Left lung (tissue), 4 donors: ENCODE measurements at regions not wholly inside any gene's neighbourhood (a gene's known extent, or its start where the extent isn't known, plus 50 kb on each side); places are given as distances from the start of the nearest gene placed in this dataset.

Source experiments
- ATAC-seq: fragments of 200-7000 bp; cut with Tn5 transposase; one replicate; pipeline ENCODE4 v1.9.1; 2020; ENCODE audit warnings: moderate library complexity
- DNase-seq, 4 donors: peaks; one replicate each; pipeline ENCODE4 v3.0.0-alpha.2; 2013 to 2020
- H3K27ac ChIP-seq, 2 donors: fragments of 200-600 bp; sonication (generic) in 1 of 2; one replicate each; pipeline versions ENCODE4 v1.5.0 to v1.8.0; 2020 to 2021
- H3K27me3 ChIP-seq, 2 donors: fragments of 200-600 bp; sonication (generic) in 1 of 2; one replicate each; pipeline versions ENCODE4 v1.5.0 to v1.8.0; 2020 to 2021
- H3K36me3 ChIP-seq, 2 donors: fragments of 200-600 bp; sonication (generic) in 1 of 2; one replicate each; pipeline versions ENCODE4 v1.5.0 to v1.8.0; 2020 to 2021
- H3K4me1 ChIP-seq, 2 donors: fragments of 200-600 bp; one replicate each; pipeline ENCODE4 v1.8.0; 2021
- H3K4me3 ChIP-seq, 2 donors: fragments of 200-600 bp; sonication (generic) in 1 of 2; one replicate each; pipeline versions ENCODE4 v1.5.0 to v1.8.0; 2020 to 2021; ENCODE audit warnings: mild to moderate bottlenecking in 1 of 2
- H3K9me3 ChIP-seq, 2 donors: fragments of 200-600 bp; sonication (generic) in 1 of 2; one replicate each; pipeline versions ENCODE4 v1.5.0 to v1.8.0; 2020 to 2021
- intact Hi-C, 2 donors: fragments of 100-400 bp; cut with DNase I; formaldehyde crosslinking; loops; one replicate each; pipeline versions ENCODE4 v1.11.2 to v1.14.2; 2022
- TF ChIP-seq, protein P1 (sequence below), 2 donors: fragments of 200-600 bp; sonication (generic) in 1 of 2; IDR thresholded peaks; one replicate each; pipeline versions ENCODE4 v1.5.0 to v1.8.0; 2021; ENCODE audit warnings: antibody characterized with exemption in 2 of 2
- donor health status: DM: no; HTN: yes; CAD: no.
- donor health status: DM: no; HTN: no; CAD: no.

DNA sequence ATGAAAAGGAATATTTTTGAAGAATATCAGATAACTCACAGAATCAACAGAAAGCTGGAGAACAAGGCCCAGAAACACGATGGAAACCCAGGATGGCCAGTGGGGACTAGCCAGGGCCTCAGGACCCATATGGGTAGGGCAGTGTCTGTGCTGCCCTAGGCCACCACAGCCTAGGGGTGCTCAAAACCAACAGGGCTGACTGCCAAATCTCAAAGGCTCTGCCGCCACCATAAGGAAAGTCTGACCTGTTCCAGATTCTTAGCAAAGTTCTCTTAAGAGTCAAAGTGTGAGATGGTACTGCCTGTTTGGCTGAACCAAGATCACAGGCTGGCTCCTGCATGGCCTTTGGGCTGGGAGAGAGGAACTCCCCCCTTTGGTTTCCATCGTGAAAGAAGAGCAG, 164.7 kb upstream of the CTTNBP2NL start:
- intact Hi-C loops, result no loop called here
- DNase-seq (no peak), ATAC-seq (no peak)
- H3K36me3 ChIP-seq, result no peaks in the 10 kb centered on the region
- H3K4me1 ChIP-seq, result no peaks in the 10 kb centered on the region
- no peak overlapping the region for H3K27ac ChIP-seq
- H3K4me3 ChIP-seq, result no peak overlapping the region
- TF ChIP-seq, protein P1, sequence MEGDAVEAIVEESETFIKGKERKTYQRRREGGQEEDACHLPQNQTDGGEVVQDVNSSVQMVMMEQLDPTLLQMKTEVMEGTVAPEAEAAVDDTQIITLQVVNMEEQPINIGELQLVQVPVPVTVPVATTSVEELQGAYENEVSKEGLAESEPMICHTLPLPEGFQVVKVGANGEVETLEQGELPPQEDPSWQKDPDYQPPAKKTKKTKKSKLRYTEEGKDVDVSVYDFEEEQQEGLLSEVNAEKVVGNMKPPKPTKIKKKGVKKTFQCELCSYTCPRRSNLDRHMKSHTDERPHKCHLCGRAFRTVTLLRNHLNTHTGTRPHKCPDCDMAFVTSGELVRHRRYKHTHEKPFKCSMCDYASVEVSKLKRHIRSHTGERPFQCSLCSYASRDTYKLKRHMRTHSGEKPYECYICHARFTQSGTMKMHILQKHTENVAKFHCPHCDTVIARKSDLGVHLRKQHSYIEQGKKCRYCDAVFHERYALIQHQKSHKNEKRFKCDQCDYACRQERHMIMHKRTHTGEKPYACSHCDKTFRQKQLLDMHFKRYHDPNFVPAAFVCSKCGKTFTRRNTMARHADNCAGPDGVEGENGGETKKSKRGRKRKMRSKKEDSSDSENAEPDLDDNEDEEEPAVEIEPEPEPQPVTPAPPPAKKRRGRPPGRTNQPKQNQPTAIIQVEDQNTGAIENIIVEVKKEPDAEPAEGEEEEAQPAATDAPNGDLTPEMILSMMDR (IDR thresholded peaks at IDR 0.05), result no peak
- no peaks in the 10 kb centered on the region for H3K27me3 ChIP-seq
- H3K9me3 ChIP-seq, result peaks cover 0 to 16% of the 10 kb centered on the region in 2 donors

DNA sequence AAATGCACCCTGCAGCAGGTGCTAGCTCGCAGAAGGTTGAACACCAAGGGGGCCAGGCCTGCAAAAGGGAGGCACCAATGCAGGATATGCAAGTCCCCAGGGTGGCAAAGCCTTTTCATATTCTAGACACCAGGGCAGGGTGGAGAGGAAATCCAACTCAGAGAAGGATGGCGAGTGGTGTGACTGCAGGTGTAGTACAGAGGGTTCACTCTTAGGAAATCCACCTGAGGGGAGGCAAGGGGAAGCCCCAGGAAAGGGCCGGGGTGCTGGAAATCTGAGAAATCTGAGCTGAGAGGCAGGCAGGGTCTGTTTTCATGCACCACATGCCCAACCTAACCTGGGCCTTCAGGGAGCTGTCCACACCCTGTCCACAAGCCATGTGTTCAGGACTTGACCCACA, 163.2 kb upstream of the CTTNBP2NL start:
- no peaks in the 10 kb centered on the region for H3K36me3 ChIP-seq
- peaks cover 0 to 16% of the 10 kb centered on the region in 2 donors for H3K9me3 ChIP-seq
- no peaks in the 10 kb centered on the region for H3K27me3 ChIP-seq
- no peaks in the 10 kb centered on the region for H3K4me1 ChIP-seq
- H3K27ac ChIP-seq, result no peak overlapping the region
- H3K4me3 ChIP-seq, result no peak overlapping the region
- intact Hi-C loops, result no loop called here
- ATAC-seq (no peak), DNase-seq (no peak)
- TF ChIP-seq, protein P1 (IDR thresholded peaks at IDR 0.05), result no peak

DNA sequence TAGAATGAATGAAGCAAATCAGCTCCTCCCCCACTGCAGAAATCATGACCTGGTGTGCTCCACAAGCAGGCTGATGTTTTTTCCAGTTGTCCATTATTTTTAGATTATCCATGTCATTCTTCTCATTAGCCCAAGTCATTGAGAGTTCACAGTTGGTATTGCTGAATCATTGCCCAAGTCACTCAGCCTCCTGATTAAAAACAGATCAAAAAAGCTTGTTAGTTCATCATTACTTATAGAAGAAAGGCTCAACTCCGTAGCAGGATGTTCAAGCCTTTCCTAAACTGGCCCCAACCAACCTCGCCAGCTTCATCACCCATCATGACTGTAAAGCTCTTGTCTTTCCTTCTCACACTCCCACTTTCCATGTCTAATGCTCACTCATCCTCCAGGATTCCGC, 161.3 kb upstream of the CTTNBP2NL start:
- no peak overlapping the region for H3K27ac ChIP-seq
- no peak overlapping the region for H3K4me3 ChIP-seq
- H3K27me3 ChIP-seq, result no peaks in the 10 kb centered on the region
- DNase-seq (no peak), ATAC-seq (no peak)
- TF ChIP-seq, protein P1 (IDR thresholded peaks at IDR 0.05), result no peak
- intact Hi-C loops, result no loop called here
- no peaks in the 10 kb centered on the region for H3K4me1 ChIP-seq
- peaks cover 0 to 3% of the 10 kb centered on the region in 2 donors for H3K9me3 ChIP-seq
- no peaks in the 10 kb centered on the region for H3K36me3 ChIP-seq

DNA sequence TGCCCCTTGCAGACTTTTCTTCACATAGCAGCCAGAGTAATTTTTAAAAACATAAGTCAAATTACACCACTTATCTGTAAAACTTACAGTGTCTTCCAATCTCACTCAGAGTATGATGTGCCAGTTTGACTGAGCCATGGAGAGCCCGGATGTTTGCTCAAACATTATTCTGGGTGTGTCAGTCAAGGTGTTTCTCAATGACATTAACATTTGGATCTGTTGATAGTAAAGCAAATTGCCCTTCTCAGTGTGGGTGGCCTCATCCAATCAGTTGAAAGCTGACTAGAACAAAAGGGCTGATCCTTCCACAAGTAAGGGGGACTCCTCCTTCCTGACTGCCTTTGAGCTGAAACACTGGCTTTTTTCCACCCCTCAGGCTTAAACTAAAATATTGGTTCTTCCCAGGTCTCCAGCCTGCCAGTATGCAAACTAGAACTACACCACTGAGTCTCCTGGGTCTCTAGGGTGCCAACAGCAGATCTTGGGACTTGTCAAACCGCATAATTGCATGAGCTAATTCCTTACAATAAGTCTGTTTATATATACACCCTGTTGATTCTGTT, 157.9 kb upstream of the CTTNBP2NL start:
- no peaks in the 10 kb centered on the region for H3K27me3 ChIP-seq
- no peak overlapping the region for H3K27ac ChIP-seq
- no peaks in the 10 kb centered on the region for H3K9me3 ChIP-seq
- TF ChIP-seq, protein P1 (IDR thresholded peaks at IDR 0.05), result no peak
- DNase-seq (no peak), ATAC-seq (no peak)
- intact Hi-C loops, result no loop called here
- H3K4me3 ChIP-seq, result no peak overlapping the region
- H3K4me1 ChIP-seq, result no peaks in the 10 kb centered on the region
- no peaks in the 10 kb centered on the region for H3K36me3 ChIP-seq

DNA sequence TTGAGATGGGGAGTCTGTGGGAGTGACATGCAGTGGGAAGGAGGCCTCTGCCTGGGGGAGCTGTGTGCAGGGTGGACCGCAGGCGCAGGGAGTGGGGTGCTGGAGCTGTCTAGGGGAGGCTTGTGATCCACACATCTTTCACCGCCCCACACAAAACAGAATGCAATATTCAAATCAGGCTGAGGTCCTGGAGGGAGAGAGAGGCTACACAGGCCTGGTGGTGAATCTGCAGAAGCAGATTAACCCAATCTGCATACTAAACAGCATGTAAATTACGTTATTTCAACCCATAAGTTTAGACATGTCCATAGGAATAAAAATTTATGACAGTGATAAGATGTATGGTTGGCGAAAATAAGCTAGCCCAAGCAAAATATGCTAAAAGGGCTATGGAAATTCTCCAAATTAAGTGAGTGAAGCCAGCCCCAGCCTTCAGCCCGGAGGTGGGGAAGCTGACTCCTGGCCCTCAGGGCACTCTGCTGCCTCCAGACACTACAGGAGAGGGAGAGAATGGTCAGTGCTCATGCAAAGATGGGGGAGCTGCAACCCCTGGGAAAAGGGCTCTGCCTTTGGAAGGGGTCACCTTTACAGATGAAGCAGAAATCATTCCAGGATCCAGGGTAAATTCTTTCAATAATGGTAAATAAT, 156.2 kb upstream of the CTTNBP2NL start:
- ATAC-seq (no peak), DNase-seq (no peak)
- intact Hi-C loops, result no loop called here
- no peak overlapping the region for H3K4me3 ChIP-seq
- no peaks in the 10 kb centered on the region for H3K27me3 ChIP-seq
- no peaks in the 10 kb centered on the region for H3K9me3 ChIP-seq
- H3K36me3 ChIP-seq, result no peaks in the 10 kb centered on the region
- TF ChIP-seq, protein P1 (IDR thresholded peaks at IDR 0.05), result no peak
- H3K4me1 ChIP-seq, result no peaks in the 10 kb centered on the region
- H3K27ac ChIP-seq, result no peak overlapping the region
